GM08714 (cell line): ENCODE measurements at regions not wholly inside any gene's neighbourhood (a gene's known extent, or its start where the extent isn't known, plus 50 kb on each side); places are given as distances from the start of the nearest gene placed in this dataset.

Experiments used
- H3K4me3 ChIP-seq: fragments of 200-500 bp; sonication (Bioruptor generic); 2 replicates; pipeline ENCODE4 v1.5.1; 2014; ENCODE audit warnings: mild to moderate bottlenecking, low read length, inconsistent platforms
- ZNF274 ChIP-seq: IDR thresholded peaks from 2 replicates; pipeline ENCODE4 v1.6.1; 2012; ENCODE audit warnings: mild to moderate bottlenecking, low read depth, low read length

GRCh38 chr17:77809814-77810213, 148.7 kb upstream of the TNRC6C start:
- no peak overlapping the region for H3K4me3 ChIP-seq
- TF ChIP-seq ZNF274, result no peak

GRCh38 chr17:77810536-77810935, 148.0 kb upstream of the TNRC6C start:
- TF ChIP-seq ZNF274, result no peak
- H3K4me3 ChIP-seq, result no peak overlapping the region

- no peak overlapping the region for H3K4me3 ChIP-seq
- TF ChIP-seq ZNF274, result no peak
Observed at GRCh38 chr17:77811521-77811920, 147.0 kb upstream of the TNRC6C start.

GRCh38 chr17:77814091-77814772, 144.3 kb upstream of the TNRC6C start:
- no peak overlapping the region for H3K4me3 ChIP-seq
- TF ChIP-seq ZNF274, result no peak

GRCh38 chr17:77815127-77815905, 143.2 kb upstream of the TNRC6C start:
- H3K4me3 ChIP-seq, result no peak overlapping the region
- TF ChIP-seq ZNF274, result no peak

GRCh38 chr17:77817953-77818352, 140.6 kb upstream of the TNRC6C start:
- no peak overlapping the region for H3K4me3 ChIP-seq
- no peak for TF ChIP-seq ZNF274

GRCh38 chr17:77819497-77819896, 139.0 kb upstream of the TNRC6C start:
- H3K4me3 ChIP-seq, result no peak overlapping the region
- TF ChIP-seq ZNF274, result no peak

- TF ChIP-seq ZNF274, result no peak
- H3K4me3 ChIP-seq, result no peak overlapping the region
Observed at GRCh38 chr17:77821114-77821513, 137.4 kb upstream of the TNRC6C start.

GRCh38 chr17:77822302-77823030, 136.0 kb upstream of the TNRC6C start:
- no peak overlapping the region for H3K4me3 ChIP-seq
- TF ChIP-seq ZNF274, result no peak

- TF ChIP-seq ZNF274, result no peak
- H3K4me3 ChIP-seq, result no peak overlapping the region
Observed at GRCh38 chr17:77824102-77824779, 134.3 kb upstream of the TNRC6C start.

GRCh38 chr17:77824780-77825280, 133.7 kb upstream of the TNRC6C start:
- H3K4me3 ChIP-seq, result no peak overlapping the region
- TF ChIP-seq ZNF274, result no peak

GRCh38 chr17:77825621-77826020, 132.9 kb upstream of the TNRC6C start:
- H3K4me3 ChIP-seq, result no peak overlapping the region
- no peak for TF ChIP-seq ZNF274

GRCh38 chr17:77826132-77826873, 132.2 kb upstream of the TNRC6C start:
- no peak overlapping the region for H3K4me3 ChIP-seq
- TF ChIP-seq ZNF274, result no peak
